ENCODE measurements at regions not wholly inside any gene's neighbourhood (a gene's known extent, or its start where the extent isn't known, plus 50 kb on each side); places are given as distances from the start of the nearest gene placed in this dataset.

DNA sequence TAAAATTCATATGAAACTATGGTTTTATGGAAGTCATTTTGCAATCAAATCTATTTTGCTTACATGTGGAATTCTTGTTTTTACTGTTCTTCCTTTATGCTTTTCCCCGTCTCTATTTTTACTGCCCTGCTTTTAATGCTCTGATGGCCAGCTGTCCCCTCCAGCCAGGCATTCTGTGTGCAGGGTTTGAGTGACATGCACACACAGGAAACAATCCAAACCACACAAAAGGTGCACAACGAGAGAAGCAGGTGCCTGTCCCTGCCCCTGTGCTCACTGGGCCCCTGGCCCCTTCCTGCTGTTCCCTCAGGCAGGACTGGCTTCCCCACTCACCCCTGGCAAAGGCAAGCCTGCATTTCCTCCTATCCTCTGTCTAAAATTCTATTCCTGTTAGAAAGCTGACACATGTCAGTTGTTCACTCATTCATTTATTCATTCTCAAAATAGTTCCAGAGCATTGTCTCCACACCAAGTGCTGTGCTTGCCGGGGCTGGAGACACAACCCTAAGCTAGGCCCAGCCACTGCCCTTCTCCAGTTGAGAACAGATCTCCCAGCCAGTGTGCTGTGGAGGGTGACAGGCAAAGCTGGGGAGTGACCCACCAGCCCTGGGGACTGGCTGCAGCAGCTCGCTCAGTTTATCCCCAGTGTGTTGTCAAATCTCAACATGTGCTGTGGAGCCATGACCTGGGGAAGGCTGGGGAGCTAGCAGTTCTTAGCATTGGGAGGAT lies 346.3 kb downstream of the FBXW7 start:
- peaks cover 15% of the 10 kb centered on the region for H3K4me1 Mint-ChIP-seq
- peaks cover 0 to 4% (median 0%) of the 10 kb centered on the region in 7 donors for H3K9me3 Mint-ChIP-seq
- Histone ChIP-seq H3K4me3 (replicated peaks in 1 of 3; ENCODE audit: low read depth in 2 of 3, low read length in 3 of 3) (no peak overlapping the region), H3K36me3 (replicated peaks in 1 of 2; ENCODE audit: control insufficient read depth in 1 of 2, insufficient read depth in 2 of 2, low read length in 2 of 2) (no peaks in the 10 kb centered on the region), H3K4me2 (replicated peaks; ENCODE audit: extremely low read depth, low read length, poor library complexity, severe bottlenecking) (no peak overlapping the region), H4K20me1 (ENCODE audit: insufficient read depth, low read length) (no peaks in the 10 kb centered on the region), H3K79me2 (ENCODE audit: insufficient read depth, low read length) (no peaks in the 10 kb centered on the region), H3K4me1 (ENCODE audit: control insufficient read depth in 1 of 2, insufficient read depth in 2 of 2, low read length in 2 of 2) (peaks cover 0 to 12% of the 10 kb centered on the region in 2 donors), H3K27ac (ENCODE audit: low read depth in 1 of 2, low read length in 2 of 2) (no peak overlapping the region), H3K9me3 (replicated peaks in 1 of 2; ENCODE audit: control insufficient read depth in 1 of 2, insufficient read depth in 1 of 2, low read length in 2 of 2) (no peaks in the 10 kb centered on the region), H2AFZ (ENCODE audit: insufficient read depth, low read depth, low read length, poor library complexity, severe bottlenecking) (no peak overlapping the region), H3K9ac (ENCODE audit: insufficient read depth, low read length, poor library complexity, severe bottlenecking) (no peak overlapping the region), H3K27me3 (ENCODE audit: control insufficient read depth in 2 of 2, insufficient read depth in 2 of 2, low read length in 2 of 2) (no peaks in the 10 kb centered on the region)
- no peak overlapping the region for H3K27ac Mint-ChIP-seq
- no peaks in the 10 kb centered on the region for H3K36me3 Mint-ChIP-seq
- H3K27me3 Mint-ChIP-seq (ENCODE audit: low read depth in 3 of 3): peaks cover 0 to 4% (median 0%) of the 10 kb centered on the region in 3 donors
- no peak for TF ChIP-seq CTCF (IDR thresholded peaks at IDR 0.05)
- intact Hi-C loops (cut with micrococcal nuclease): no loop called here
- no peak for DNase-seq
- no peak overlapping the region for H3K4me3 Mint-ChIP-seq
- 39% methylated on average over 3 of the region's 4 CpGs for WGBS (ENCODE audit: insufficient coverage)

GRCh38 chr4:152188801-152189200 lies 347.1 kb downstream of the FBXW7 start:
- H3K36me3 Mint-ChIP-seq: no peaks in the 10 kb centered on the region
- peaks cover 0 to 9% (median 0%) of the 10 kb centered on the region in 7 donors for H3K9me3 Mint-ChIP-seq
- Histone ChIP-seq H3K4me2 (replicated peaks; ENCODE audit: extremely low read depth, low read length, poor library complexity, severe bottlenecking) (no peak overlapping the region), H3K79me2 (ENCODE audit: insufficient read depth, low read length) (no peaks in the 10 kb centered on the region), H3K9me3 (replicated peaks in 1 of 2; ENCODE audit: control insufficient read depth in 1 of 2, insufficient read depth in 1 of 2, low read length in 2 of 2) (no peaks in the 10 kb centered on the region), H3K27me3 (ENCODE audit: control insufficient read depth in 2 of 2, insufficient read depth in 2 of 2, low read length in 2 of 2) (no peaks in the 10 kb centered on the region), H3K4me3 (replicated peaks in 1 of 3; ENCODE audit: low read depth in 2 of 3, low read length in 3 of 3) (no peak overlapping the region), H3K27ac (ENCODE audit: low read depth in 1 of 2, low read length in 2 of 2) (no peak overlapping the region), H3K36me3 (replicated peaks in 1 of 2; ENCODE audit: control insufficient read depth in 1 of 2, insufficient read depth in 2 of 2, low read length in 2 of 2) (no peaks in the 10 kb centered on the region), H3K4me1 (ENCODE audit: control insufficient read depth in 1 of 2, insufficient read depth in 2 of 2, low read length in 2 of 2) (peaks cover 0 to 12% of the 10 kb centered on the region in 2 donors), H4K20me1 (ENCODE audit: insufficient read depth, low read length) (no peaks in the 10 kb centered on the region), H3K9ac (ENCODE audit: insufficient read depth, low read length, poor library complexity, severe bottlenecking) (no peak overlapping the region), H2AFZ (ENCODE audit: insufficient read depth, low read depth, low read length, poor library complexity, severe bottlenecking) (no peak overlapping the region)
- intact Hi-C loops (cut with micrococcal nuclease): no loop called here
- DNase-seq: no peak
- TF ChIP-seq CTCF (IDR thresholded peaks at IDR 0.05): no peak
- H3K4me1 Mint-ChIP-seq: peaks cover 15% of the 10 kb centered on the region
- H3K27me3 Mint-ChIP-seq (ENCODE audit: low read depth in 3 of 3): peaks cover 0 to 4% (median 0%) of the 10 kb centered on the region in 3 donors
- 100% methylated on average over 3 of the region's 4 CpGs for WGBS (ENCODE audit: insufficient coverage)
- H3K4me3 Mint-ChIP-seq: no peak overlapping the region
- H3K27ac Mint-ChIP-seq: no peak overlapping the region

Data from CD14-positive monocyte (primary cell).